Type B pancreatic cell (in vitro differentiated cells): ENCODE measurements at regions not wholly inside any gene's neighbourhood (a gene's known extent, or its start where the extent isn't known, plus 50 kb on each side); places are given as distances from the start of the nearest gene placed in this dataset.

ENCODE experiments used
- DNase-seq: peaks from one replicate; pipeline ENCODE4 v3.0.0; 2021; ENCODE audit warnings: mixed read lengths; ENCODE audit not compliant: unreplicated experiment; ENCODE audit errors: extremely low spot score
- H3K27ac Mint-ChIP-seq: 2 replicates; pipeline ENCODE4 v1.8.0; 2021; ENCODE audit warnings: mild to moderate bottlenecking, mixed read lengths
- H3K27me3 Mint-ChIP-seq: 2 replicates; pipeline ENCODE4 v1.8.0; 2021; ENCODE audit warnings: mixed read lengths
- H3K36me3 Mint-ChIP-seq: 2 replicates; pipeline ENCODE4 v1.8.0; 2021; ENCODE audit warnings: mixed read lengths
- H3K4me1 Mint-ChIP-seq: one replicate; pipeline ENCODE4 v1.8.0; 2021; ENCODE audit warnings: mixed read lengths; ENCODE audit not compliant: unreplicated experiment
- H3K4me3 Mint-ChIP-seq: 2 replicates; pipeline ENCODE4 v1.8.0; 2021; ENCODE audit warnings: mild to moderate bottlenecking, mixed read lengths
- H3K9me3 Mint-ChIP-seq: 2 replicates; pipeline ENCODE4 v1.8.0; 2021; ENCODE audit warnings: mixed read lengths
- TF ChIP-seq, protein P1 (sequence below): fragments of 200-600 bp; sonication (generic); conservative IDR thresholded peaks from 2 replicates; pipeline ENCODE4 v1.5.0; 2021; ENCODE audit warnings: antibody characterized with exemption, mild to moderate bottlenecking

DNA sequence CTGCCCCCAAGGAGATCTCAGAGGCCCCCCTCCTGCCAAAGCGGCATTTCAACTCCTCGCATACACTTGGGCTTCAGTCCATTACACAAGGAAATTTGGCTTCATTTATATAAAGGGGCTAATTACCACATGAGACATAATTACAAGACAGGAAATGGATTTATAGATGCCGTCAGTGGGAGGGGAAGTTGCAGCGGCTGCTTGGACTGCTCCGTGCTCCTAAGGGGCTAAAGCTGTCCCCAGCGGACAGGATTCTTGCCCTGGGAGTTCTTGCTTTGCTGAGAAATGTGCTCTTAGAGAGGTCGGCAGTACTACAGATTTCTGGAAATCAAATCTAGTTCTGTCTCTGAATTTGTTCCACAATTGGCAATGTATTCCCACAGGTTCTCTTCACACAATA, 57.2 kb upstream of the NLK start:
- no peaks in the 10 kb centered on the region for H3K36me3 Mint-ChIP-seq
- H3K4me1 Mint-ChIP-seq = no peaks in the 10 kb centered on the region
- H3K9me3 Mint-ChIP-seq = no peaks in the 10 kb centered on the region
- TF ChIP-seq, protein P1, sequence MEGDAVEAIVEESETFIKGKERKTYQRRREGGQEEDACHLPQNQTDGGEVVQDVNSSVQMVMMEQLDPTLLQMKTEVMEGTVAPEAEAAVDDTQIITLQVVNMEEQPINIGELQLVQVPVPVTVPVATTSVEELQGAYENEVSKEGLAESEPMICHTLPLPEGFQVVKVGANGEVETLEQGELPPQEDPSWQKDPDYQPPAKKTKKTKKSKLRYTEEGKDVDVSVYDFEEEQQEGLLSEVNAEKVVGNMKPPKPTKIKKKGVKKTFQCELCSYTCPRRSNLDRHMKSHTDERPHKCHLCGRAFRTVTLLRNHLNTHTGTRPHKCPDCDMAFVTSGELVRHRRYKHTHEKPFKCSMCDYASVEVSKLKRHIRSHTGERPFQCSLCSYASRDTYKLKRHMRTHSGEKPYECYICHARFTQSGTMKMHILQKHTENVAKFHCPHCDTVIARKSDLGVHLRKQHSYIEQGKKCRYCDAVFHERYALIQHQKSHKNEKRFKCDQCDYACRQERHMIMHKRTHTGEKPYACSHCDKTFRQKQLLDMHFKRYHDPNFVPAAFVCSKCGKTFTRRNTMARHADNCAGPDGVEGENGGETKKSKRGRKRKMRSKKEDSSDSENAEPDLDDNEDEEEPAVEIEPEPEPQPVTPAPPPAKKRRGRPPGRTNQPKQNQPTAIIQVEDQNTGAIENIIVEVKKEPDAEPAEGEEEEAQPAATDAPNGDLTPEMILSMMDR = no peak
- no peak overlapping the region for H3K4me3 Mint-ChIP-seq
- no peak overlapping the region for H3K27ac Mint-ChIP-seq
- DNase-seq = no peak
- H3K27me3 Mint-ChIP-seq = peaks cover 15% of the 10 kb centered on the region

DNA sequence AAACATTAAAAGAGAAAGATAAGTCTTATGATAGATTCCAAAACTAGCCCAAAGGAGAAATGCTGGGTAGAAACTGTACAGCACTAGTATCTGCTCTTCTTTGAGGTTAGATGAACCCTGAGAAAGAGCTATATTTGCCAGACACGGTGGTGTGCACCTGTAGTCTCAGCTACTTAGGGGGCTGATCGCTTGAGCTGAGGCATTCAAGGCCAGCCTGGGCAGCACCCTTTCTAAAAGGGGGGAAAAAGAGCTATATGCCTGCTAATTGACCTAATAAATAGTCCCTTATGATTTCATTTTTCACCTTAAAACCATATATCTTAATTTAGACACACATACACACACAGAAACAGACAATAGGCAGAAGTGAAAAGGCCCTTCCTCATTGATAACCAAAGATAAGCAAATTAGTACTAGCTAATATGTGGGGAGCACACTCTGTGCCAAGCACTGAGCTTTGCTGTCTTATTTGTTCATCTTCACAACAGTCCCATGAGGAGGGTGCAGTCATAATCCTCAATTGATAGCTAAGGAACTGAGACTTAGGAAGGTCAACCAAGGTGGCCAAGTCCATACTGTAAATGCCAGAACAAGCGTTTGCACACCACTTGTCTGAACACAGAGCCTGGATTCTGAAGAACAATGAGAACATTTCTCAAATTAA, 56.6 kb upstream of the NLK start:
- H3K36me3 Mint-ChIP-seq = no peaks in the 10 kb centered on the region
- no peak for DNase-seq
- H3K4me3 Mint-ChIP-seq = no peak overlapping the region
- H3K27me3 Mint-ChIP-seq = peaks cover 18% of the 10 kb centered on the region
- no peaks in the 10 kb centered on the region for H3K9me3 Mint-ChIP-seq
- TF ChIP-seq, protein P1 = no peak
- no peak overlapping the region for H3K27ac Mint-ChIP-seq
- no peaks in the 10 kb centered on the region for H3K4me1 Mint-ChIP-seq

DNA sequence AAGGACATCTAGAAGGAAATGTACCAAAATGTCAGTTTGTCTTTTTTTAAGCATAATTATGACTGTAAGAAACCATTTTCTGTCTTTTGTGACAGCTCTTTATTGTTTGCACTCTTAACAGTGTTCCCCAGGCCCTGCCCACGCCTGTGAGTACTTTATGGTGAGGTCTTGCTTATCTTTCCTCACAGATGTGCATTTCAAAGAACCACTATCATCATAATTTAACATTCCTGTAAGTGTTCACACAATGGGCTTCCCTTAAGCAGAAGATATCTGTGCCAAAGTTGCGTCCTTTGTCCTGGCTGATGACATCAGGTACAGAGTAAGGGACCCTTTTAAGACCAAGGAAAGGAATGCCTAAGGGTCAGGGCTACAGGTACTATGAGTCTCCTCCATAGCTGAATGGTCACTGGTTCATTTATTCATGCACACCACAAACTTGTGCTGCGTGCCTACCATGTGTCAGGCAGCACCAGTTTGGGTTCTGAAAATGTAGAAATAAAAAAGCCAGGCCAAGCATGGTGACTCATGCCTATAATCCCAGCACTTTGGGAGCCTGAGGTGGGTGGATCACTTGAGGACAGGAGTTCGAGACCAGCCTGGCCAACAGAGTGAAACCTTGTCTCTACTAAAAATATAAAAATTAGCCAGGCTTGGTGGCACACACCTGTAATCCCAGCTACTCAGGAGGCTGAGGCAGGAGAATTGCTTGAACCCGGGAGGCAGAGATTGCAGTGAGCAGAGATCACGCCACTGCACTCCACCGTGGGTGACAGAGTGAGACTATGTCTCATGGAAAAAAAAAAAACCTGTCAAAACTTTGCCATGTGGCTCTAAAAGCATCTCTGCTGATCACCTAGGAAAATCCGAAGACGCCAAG, 55.4 kb upstream of the NLK start:
- no peaks in the 10 kb centered on the region for H3K36me3 Mint-ChIP-seq
- H3K27me3 Mint-ChIP-seq = peaks cover 19% of the 10 kb centered on the region
- H3K4me1 Mint-ChIP-seq = no peaks in the 10 kb centered on the region
- no peak for DNase-seq
- TF ChIP-seq, protein P1 = no peak
- H3K27ac Mint-ChIP-seq = no peak overlapping the region
- no peaks in the 10 kb centered on the region for H3K9me3 Mint-ChIP-seq
- H3K4me3 Mint-ChIP-seq = no peak overlapping the region

DNA sequence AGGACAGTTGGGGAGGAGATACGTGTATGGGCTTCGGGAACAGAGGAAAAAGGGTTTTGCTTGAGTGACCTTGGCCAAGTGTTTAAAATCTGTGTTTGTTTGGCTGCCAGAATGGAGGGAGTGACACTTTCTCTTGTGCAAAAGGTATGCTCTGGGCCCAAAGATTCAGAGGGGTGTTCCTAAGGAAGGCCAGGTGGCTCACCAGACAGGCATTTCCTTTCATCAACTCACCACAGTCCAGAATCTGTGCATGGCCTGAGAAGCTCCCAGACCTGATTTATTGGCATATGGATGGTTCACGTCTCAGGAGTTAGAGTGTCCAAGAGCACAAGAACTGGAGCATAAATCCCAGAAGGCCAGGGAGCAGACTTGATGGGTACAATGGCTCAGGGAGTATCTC, 53.4 kb upstream of the NLK start:
- DNase-seq = no peak
- no peaks in the 10 kb centered on the region for H3K4me1 Mint-ChIP-seq
- H3K9me3 Mint-ChIP-seq = no peaks in the 10 kb centered on the region
- H3K27me3 Mint-ChIP-seq = peaks cover 16% of the 10 kb centered on the region
- TF ChIP-seq, protein P1 = no peak
- H3K4me3 Mint-ChIP-seq = no peak overlapping the region
- no peak overlapping the region for H3K27ac Mint-ChIP-seq
- no peaks in the 10 kb centered on the region for H3K36me3 Mint-ChIP-seq

DNA sequence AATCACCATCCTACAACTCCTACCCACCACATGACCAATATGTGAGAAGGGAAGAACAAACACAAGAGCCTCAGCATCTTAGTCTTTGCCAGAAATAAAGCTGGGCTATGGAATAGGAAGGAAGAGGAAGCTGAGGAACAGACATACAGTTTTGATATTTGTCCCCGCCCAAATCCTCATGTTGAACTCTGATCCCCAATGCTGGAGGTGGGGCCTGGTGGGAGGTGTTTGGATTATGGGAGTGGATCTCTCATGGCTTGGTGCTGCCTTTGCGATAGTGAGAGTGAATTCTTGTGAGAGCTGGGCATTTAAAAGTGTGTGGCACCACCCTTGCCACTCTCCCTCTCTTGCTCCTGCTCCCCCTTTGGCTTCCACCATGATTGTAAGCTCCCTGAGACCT, 52.4 kb upstream of the NLK start:
- Mint-ChIP-seq H3K27me3 (peaks cover 16% of the 10 kb centered on the region), H3K36me3 (no peaks in the 10 kb centered on the region), H3K27ac (no peak overlapping the region), H3K4me3 (no peak overlapping the region), H3K4me1 (no peaks in the 10 kb centered on the region), H3K9me3 (no peaks in the 10 kb centered on the region)
- no peak for DNase-seq
- TF ChIP-seq, protein P1 = no peak
